GM06990 (cell line): ENCODE measurements at regions not wholly inside any gene's neighbourhood (a gene's known extent, or its start where the extent isn't known, plus 50 kb on each side); places are given as distances from the start of the nearest gene placed in this dataset.

ENCODE experiments used
- DNase-seq: peaks from one replicate; pipeline ENCODE4 v3.0.0-alpha.2; 2011; ENCODE audit not compliant: insufficient read length; ENCODE audit errors: extremely low read depth
- H3K27me3 ChIP-seq: replicated peaks from 2 replicates; pipeline ENCODE4 v1.6.0; 2011; ENCODE audit warnings: low read length; ENCODE audit not compliant: control insufficient read depth, insufficient read depth
- H3K36me3 ChIP-seq: 2 replicates; pipeline ENCODE4 v1.5.1; 2011; ENCODE audit warnings: low read length; ENCODE audit not compliant: control insufficient read depth, insufficient read depth
- H3K4me3 ChIP-seq: replicated peaks from 2 replicates; pipeline ENCODE4 v1.5.1; 2011; ENCODE audit warnings: low read depth, mild to moderate bottlenecking, control low read depth, low read length
- CTCF ChIP-seq: IDR thresholded peaks from 2 replicates; pipeline ENCODE4 v1.5.1; 2011; ENCODE audit warnings: low read length, control low read depth, mild to moderate bottlenecking, inconsistent platforms; ENCODE audit not compliant: insufficient read depth, poor library complexity, severe bottlenecking

DNA sequence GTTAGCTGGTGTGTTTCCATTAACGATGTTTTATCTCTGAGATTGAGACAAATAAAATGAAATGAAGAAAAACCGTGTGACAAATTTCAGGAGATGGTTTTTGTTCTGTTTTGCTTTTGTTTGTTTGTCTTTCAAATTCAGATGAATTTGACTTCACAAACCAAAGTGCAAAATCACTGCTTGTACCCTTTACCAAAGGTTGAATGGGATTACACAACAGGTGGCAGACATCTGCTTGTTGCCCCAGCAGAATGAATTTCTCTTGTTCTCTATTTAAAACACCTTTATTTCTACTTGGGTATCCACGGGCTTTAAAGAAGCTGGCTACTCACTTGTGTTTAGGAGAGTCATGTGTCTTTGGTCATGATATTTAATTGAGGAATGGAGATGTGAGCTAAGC, 239.7 kb upstream of the CLNK start:
- H3K27me3 ChIP-seq = no peaks in the 10 kb centered on the region
- H3K4me3 ChIP-seq = no peak overlapping the region
- H3K36me3 ChIP-seq = no peaks in the 10 kb centered on the region
- DNase-seq = no peak
- TF ChIP-seq CTCF = no peak

DNA sequence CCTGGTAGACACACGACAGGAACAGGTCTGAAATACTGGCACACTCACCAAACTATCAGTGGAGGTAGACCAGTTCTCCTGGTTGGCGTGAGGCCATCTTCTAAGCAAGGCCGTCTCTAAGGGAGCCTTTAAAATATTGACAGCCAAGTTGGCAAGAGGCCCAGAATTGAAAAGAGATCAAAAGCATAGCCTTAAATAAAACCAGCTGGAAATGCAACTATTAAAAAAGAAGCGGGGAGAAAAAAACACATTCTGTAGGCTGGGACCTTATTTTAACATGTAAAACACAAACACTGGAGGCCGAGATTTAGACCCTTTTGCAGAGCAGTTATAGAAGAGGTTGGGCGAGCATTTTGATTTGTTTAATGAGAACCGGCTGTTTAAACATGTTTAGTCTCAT, 233.0 kb upstream of the CLNK start:
- Histone ChIP-seq H3K27me3 (no peaks in the 10 kb centered on the region), H3K36me3 (no peaks in the 10 kb centered on the region), H3K4me3 (no peak overlapping the region)
- no peak for DNase-seq
- no peak for TF ChIP-seq CTCF

- TF ChIP-seq CTCF = no peak
- H3K36me3 ChIP-seq = no peaks in the 10 kb centered on the region
- H3K4me3 ChIP-seq = no peak overlapping the region
- H3K27me3 ChIP-seq = no peaks in the 10 kb centered on the region
- DNase-seq = no peak
Measured at GRCh38 chr4:10898072-10898471, 213.5 kb upstream of the CLNK start.

GRCh38 chr4:10897076-10897475, 212.5 kb upstream of the CLNK start:
- Histone ChIP-seq H3K4me3 (no peak overlapping the region), H3K36me3 (no peaks in the 10 kb centered on the region), H3K27me3 (no peaks in the 10 kb centered on the region)
- DNase-seq = no peak
- no peak for TF ChIP-seq CTCF

DNA sequence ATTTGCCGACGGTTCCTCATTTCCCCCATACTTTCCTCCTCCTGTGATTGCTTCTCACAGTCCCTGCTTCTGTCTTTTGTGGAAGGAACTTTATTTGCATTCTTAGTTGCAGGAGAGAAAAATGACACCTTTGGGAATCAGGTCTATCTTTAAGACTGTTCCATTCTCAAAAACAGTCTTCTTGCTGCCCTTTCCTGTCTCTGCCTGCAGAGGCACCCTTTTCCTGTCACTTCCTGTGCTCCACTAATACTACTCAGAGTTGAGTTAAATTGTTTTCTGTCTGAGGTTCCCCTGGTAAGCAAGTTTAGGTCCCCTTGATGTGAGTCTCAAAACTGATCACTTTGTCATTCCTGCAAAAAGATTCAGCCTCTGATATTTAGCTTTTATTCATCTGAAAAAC, 208.8 kb upstream of the CLNK start:
- Histone ChIP-seq H3K36me3 (no peaks in the 10 kb centered on the region), H3K4me3 (no peak overlapping the region), H3K27me3 (no peaks in the 10 kb centered on the region)
- DNase-seq = no peak
- TF ChIP-seq CTCF = peak; percentile 55

DNA sequence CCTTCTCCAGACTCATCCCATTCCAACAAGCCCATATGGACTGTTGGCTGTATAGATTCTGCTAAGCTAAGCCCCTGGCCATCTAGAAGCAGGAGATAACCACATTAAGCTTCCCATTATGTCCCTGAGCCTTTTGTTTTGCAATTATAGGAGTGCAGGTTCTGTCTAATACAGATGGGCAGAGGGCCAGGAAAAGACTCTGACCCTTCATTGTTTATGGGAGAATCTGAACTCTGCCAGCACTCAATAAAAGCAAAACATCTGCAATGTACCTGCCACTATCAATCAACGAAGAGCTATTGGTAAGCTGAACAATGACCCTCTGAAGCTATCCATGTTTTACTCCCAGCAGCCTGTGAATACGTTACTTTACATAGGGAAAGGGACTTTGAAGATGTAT, 207.3 kb upstream of the CLNK start:
- Histone ChIP-seq H3K27me3 (no peaks in the 10 kb centered on the region), H3K36me3 (no peaks in the 10 kb centered on the region), H3K4me3 (no peak overlapping the region)
- TF ChIP-seq CTCF = no peak
- DNase-seq = no peak
